Sigmoid colon (tissue), 6 donors: ENCODE measurements at regions not wholly inside any gene's neighbourhood (a gene's known extent, or its start where the extent isn't known, plus 50 kb on each side); places are given as distances from the start of the nearest gene placed in this dataset.
A peak's percentile ranks its signal among the peaks of the same experiment; 100 is the strongest.

ENCODE experiments used
- DNase-seq: peaks from one replicate; pipeline ENCODE4 v3.0.0-alpha.2; 2019
- H3K27ac ChIP-seq, 4 donors: fragments of 200-600 bp; sonication (generic); one replicate each; pipeline ENCODE4 v1.5.1; 2016 to 2019; ENCODE audit warnings: mild to moderate bottlenecking in 1 of 4
- H3K27me3 ChIP-seq, 3 donors: fragments of 200-600 bp; sonication (generic); one replicate each; pipeline ENCODE4 v1.5.1; 2019; ENCODE audit warnings: mild to moderate bottlenecking in 1 of 3
- H3K36me3 ChIP-seq, 4 donors: fragments of 200-600 bp; sonication (generic); one replicate each; pipeline ENCODE4 v1.5.1; 2016 to 2019
- H3K4me1 ChIP-seq, 4 donors: fragments of 200-600 bp; sonication (generic); one replicate each; pipeline ENCODE4 v1.5.1; 2017 to 2019
- H3K4me3 ChIP-seq, 4 donors: fragments of 200-600 bp; sonication (generic); one replicate each; pipeline ENCODE4 v1.5.1; 2017 to 2019; ENCODE audit warnings: mild to moderate bottlenecking in 2 of 4, moderate library complexity in 1 of 4
- H3K9me3 ChIP-seq, 4 donors: fragments of 200-600 bp in 3 of 4; sonication (generic) in 3 of 4; one replicate each; pipeline versions ENCODE4 v1.5.1 to v1.6.1; 2013 to 2019
- CTCF ChIP-seq, 4 experiments: fragments of 450-650 bp in 3 of 4; fragments of 200-600 bp in 1 of 4; IDR thresholded peaks; one replicate each; pipeline ENCODE4 v1.5.1; 2016 to 2019; ENCODE audit warnings: antibody characterized with exemption in 4 of 4, mild to moderate bottlenecking in 3 of 4, moderate library complexity in 2 of 4
- EP300 ChIP-seq, 4 donors: sonication (generic); formaldehyde crosslinking; IDR thresholded peaks; one replicate each; pipeline ENCODE4 v1.6.1; 2017; ENCODE audit warnings: antibody characterized with exemption in 4 of 4
- POLR2A ChIP-seq, 2 donors: fragments of 450-650 bp; IDR thresholded peaks; one replicate each; pipeline ENCODE4 v1.6.1; 2016; ENCODE audit warnings: antibody characterized with exemption in 2 of 2, mild to moderate bottlenecking in 2 of 2, moderate library complexity in 2 of 2
- POLR2AphosphoS5 ChIP-seq, 4 donors: sonication (generic); formaldehyde crosslinking; IDR thresholded peaks; one replicate each; pipeline ENCODE4 v1.6.1; 2017; ENCODE audit warnings: antibody characterized with exemption in 4 of 4
- WGBS, 2 donors: extraction: QIAGEN DNeasy Blood & Tissue Kit; methylation state at CpG; one replicate each; pipeline ENCODE4 v1.1.7; 2013; 5-methylcytosine and 5-hydroxymethylcytosine counted together
- intact Hi-C: fragments of 100-400 bp; cut with DNase I; formaldehyde crosslinking; loops from one replicate; pipeline ENCODE4 v1.15.1; 2023
- donor health status: healthy with polysubstance abuse.
- donor health status: healthy.

- Histone ChIP-seq H3K9me3 (no peaks in the 10 kb centered on the region), H3K27me3 (no peaks in the 10 kb centered on the region), H3K4me1 (peaks cover 0 to 20% (median 15%) of the 10 kb centered on the region in 4 donors), H3K27ac (no peak overlapping the region), H3K4me3 (no peak overlapping the region), H3K36me3 (no peaks in the 10 kb centered on the region)
- DNase-seq = peak; percentile 19
- intact Hi-C loops = no loop called here
- 83 to 88% methylated on average over 11 of the region's 11 CpGs for WGBS, 2 donors
- no peak for TF ChIP-seq EP300 (IDR thresholded peaks at IDR 0.05)
- TF ChIP-seq POLR2AphosphoS5 (IDR thresholded peaks at IDR 0.05) = no peak
- TF ChIP-seq CTCF (IDR thresholded peaks at IDR 0.05) = no peak
- TF ChIP-seq POLR2A (IDR thresholded peaks at IDR 0.05) = no peak
Measured at GRCh38 chr17:77674358-77674757, 284.1 kb upstream of the TNRC6C start.

- H3K9me3 ChIP-seq = no peaks in the 10 kb centered on the region
- H3K27me3 ChIP-seq = no peaks in the 10 kb centered on the region
- no peak overlapping the region for H3K4me3 ChIP-seq
- H3K27ac ChIP-seq = peak overlapping the region in 2 of 4 donors; percentile 1 to 60
- intact Hi-C loops = no loop called here
- H3K4me1 ChIP-seq = peaks cover 0 to 20% (median 15%) of the 10 kb centered on the region in 4 donors
- WGBS, 2 donors = 85 to 93% methylated on average over 8 of the region's 8 CpGs
- DNase-seq = peak; percentile 52
- H3K36me3 ChIP-seq = no peaks in the 10 kb centered on the region
- no peak for TF ChIP-seq CTCF (IDR thresholded peaks at IDR 0.05)
- no peak for TF ChIP-seq POLR2A (IDR thresholded peaks at IDR 0.05)
- no peak for TF ChIP-seq EP300 (IDR thresholded peaks at IDR 0.05)
- no peak for TF ChIP-seq POLR2AphosphoS5 (IDR thresholded peaks at IDR 0.05)
Measured at GRCh38 chr17:77675411-77675810, 283.1 kb upstream of the TNRC6C start.

GRCh38 chr17:77675816-77676215, 282.7 kb upstream of the TNRC6C start:
- peak overlapping the region; percentile 1 to 60 (median 51) for H3K27ac ChIP-seq
- no peaks in the 10 kb centered on the region for H3K36me3 ChIP-seq
- intact Hi-C loops = no loop called here
- H3K4me3 ChIP-seq = peak overlapping the region in 2 of 4 donors; percentile 6 to 20
- H3K4me1 ChIP-seq = peaks cover 0 to 20% (median 15%) of the 10 kb centered on the region in 4 donors
- 56 to 65% methylated on average over 5 of the region's 5 CpGs for WGBS, 2 donors
- H3K27me3 ChIP-seq = no peaks in the 10 kb centered on the region
- peak; percentile 55 for DNase-seq
- no peak for TF ChIP-seq POLR2AphosphoS5 (IDR thresholded peaks at IDR 0.05)
- TF ChIP-seq EP300 (IDR thresholded peaks at IDR 0.05) = no peak
- TF ChIP-seq CTCF (IDR thresholded peaks at IDR 0.05) = no peak
- no peak for TF ChIP-seq POLR2A (IDR thresholded peaks at IDR 0.05)
- no peaks in the 10 kb centered on the region for H3K9me3 ChIP-seq

GRCh38 chr17:77676237-77676661, 282.3 kb upstream of the TNRC6C start:
- Histone ChIP-seq H3K36me3 (no peaks in the 10 kb centered on the region), H3K9me3 (no peaks in the 10 kb centered on the region), H3K27ac (peak overlapping the region; percentile 1 to 60 (median 51)), H3K4me3 (peak overlapping the region in 2 of 4 donors; percentile 6 to 20), H3K4me1 (peaks cover 0 to 20% (median 16%) of the 10 kb centered on the region in 4 donors), H3K27me3 (no peaks in the 10 kb centered on the region)
- no peak for DNase-seq
- intact Hi-C loops = no loop called here
- TF ChIP-seq EP300 (IDR thresholded peaks at IDR 0.05) (peak in 1 of 4 donors; percentile 28), CTCF (IDR thresholded peaks at IDR 0.05) (no peak), POLR2AphosphoS5 (IDR thresholded peaks at IDR 0.05) (peak in 3 of 4 donors; percentile 32 to 57 (median 51)), POLR2A (IDR thresholded peaks at IDR 0.05) (no peak)
- WGBS, 2 donors = 60 to 68% methylated on average over 23 of the region's 23 CpGs

- intact Hi-C loops = no loop called here
- TF ChIP-seq CTCF (IDR thresholded peaks at IDR 0.05) (no peak), POLR2AphosphoS5 (IDR thresholded peaks at IDR 0.05) (no peak), EP300 (IDR thresholded peaks at IDR 0.05) (no peak), POLR2A (IDR thresholded peaks at IDR 0.05) (no peak)
- no peaks in the 10 kb centered on the region for H3K36me3 ChIP-seq
- H3K9me3 ChIP-seq = no peaks in the 10 kb centered on the region
- 81 to 86% methylated on average over 4 of the region's 4 CpGs for WGBS, 2 donors
- H3K27ac ChIP-seq = no peak overlapping the region
- no peak for DNase-seq
- H3K4me3 ChIP-seq = no peak overlapping the region
- peaks cover 0 to 29% (median 21%) of the 10 kb centered on the region in 4 donors for H3K4me1 ChIP-seq
- H3K27me3 ChIP-seq = no peaks in the 10 kb centered on the region
Measured at GRCh38 chr17:77677211-77677610, 281.3 kb upstream of the TNRC6C start.
